Hematopoietic multipotent progenitor cell treated with erythropoietin and hydrocortisone succinate and interleukin-3 and kit ligand, for 8 days (in vitro differentiated cells): ENCODE measurements at regions not wholly inside any gene's neighbourhood (a gene's known extent, or its start where the extent isn't known, plus 50 kb on each side); places are given as distances from the start of the nearest gene placed in this dataset.
"Not testable (repeated sequence)": the region's sequence is repeated elsewhere in the genome, so short reads cannot be mapped to it uniquely, and the experiment has no call there.

Source experiments
- DNase-seq: peaks from one replicate; pipeline ENCODE4 v3.0.0-alpha.2; 2015

- no peak for DNase-seq
These were observed 311.7 kb upstream of the HTR2C start for GRCh38 chrX:114272096-114272686.

GRCh38 chrX:114270371-114270770 is 313.5 kb upstream of the HTR2C start:
- DNase-seq: not testable (repeated sequence)

- DNase-seq: no peak
These were observed 315.2 kb upstream of the HTR2C start for GRCh38 chrX:114268643-114269042.

- DNase-seq: no peak
These were observed 316.7 kb upstream of the HTR2C start for GRCh38 chrX:114267142-114267541.

- DNase-seq: no peak
These were observed 331.7 kb upstream of the HTR2C start for GRCh38 chrX:114252186-114252585.

- DNase-seq: no peak
These were observed 332.3 kb upstream of the HTR2C start for GRCh38 chrX:114251575-114251974.

- no peak for DNase-seq
These were observed 362.4 kb upstream of the HTR2C start for GRCh38 chrX:114221445-114221844.

- no peak for DNase-seq
These were observed 373.0 kb upstream of the HTR2C start for GRCh38 chrX:114210879-114211278.

GRCh38 chrX:114201622-114202021 is 382.3 kb upstream of the HTR2C start:
- DNase-seq: no peak

- no peak for DNase-seq
These were observed 402.7 kb upstream of the HTR2C start for GRCh38 chrX:114181195-114181594.

GRCh38 chrX:114178126-114178525 is 405.8 kb upstream of the HTR2C start:
- DNase-seq: no peak

GRCh38 chrX:114167276-114167675 is 416.6 kb upstream of the HTR2C start:
- DNase-seq: not testable (repeated sequence)

GRCh38 chrX:114166601-114167000 is 417.3 kb upstream of the HTR2C start:
- DNase-seq: no peak

- no peak for DNase-seq
These were observed 418.3 kb upstream of the HTR2C start for GRCh38 chrX:114165537-114165936.

GRCh38 chrX:114162068-114162735 is 421.7 kb upstream of the HTR2C start:
- DNase-seq: peak; percentile 3

- DNase-seq: no peak
These were observed 431.1 kb upstream of the HTR2C start for GRCh38 chrX:114152801-114153200.

GRCh38 chrX:114152130-114152529 is 431.8 kb upstream of the HTR2C start:
- DNase-seq: no peak

GRCh38 chrX:114134465-114134864 is 449.4 kb upstream of the HTR2C start:
- no peak for DNase-seq

GRCh38 chrX:114127411-114128025 is 456.4 kb upstream of the HTR2C start:
- no peak for DNase-seq

GRCh38 chrX:114127005-114127404 is 456.9 kb upstream of the HTR2C start:
- DNase-seq: no peak

GRCh38 chrX:114101081-114101480 is 482.8 kb upstream of the HTR2C start:
- no peak for DNase-seq

GRCh38 chrX:114097866-114098265 is 486.0 kb upstream of the HTR2C start:
- no peak for DNase-seq

GRCh38 chrX:114097427-114097826 is 486.5 kb upstream of the HTR2C start:
- DNase-seq: no peak

- no peak for DNase-seq
These were observed 488.1 kb upstream of the HTR2C start for GRCh38 chrX:114095789-114096188.

GRCh38 chrX:114087543-114087942 is 496.3 kb upstream of the HTR2C start:
- no peak for DNase-seq
